NB4 (cell line): ENCODE measurements at regions not wholly inside any gene's neighbourhood (a gene's known extent, or its start where the extent isn't known, plus 50 kb on each side); places are given as distances from the start of the nearest gene placed in this dataset.

Source experiments
- CTCF ChIP-seq: IDR thresholded peaks from one replicate; pipeline ENCODE4 v1.5.1; 2012; ENCODE audit warnings: low read depth, low read length
- MYC ChIP-seq: IDR thresholded peaks from 2 replicates; pipeline ENCODE4 v1.6.1; 2011; ENCODE audit warnings: low read depth, low read length
- POLR2A ChIP-seq: IDR thresholded peaks from 2 replicates; pipeline ENCODE4 v1.6.1; 2011; ENCODE audit warnings: mild to moderate bottlenecking; ENCODE audit not compliant: insufficient read length; ENCODE audit errors: extremely low read depth
- TF ChIP-seq, protein P1 (sequence below): IDR thresholded peaks from 2 replicates; pipeline ENCODE4 v1.6.1; 2011; ENCODE audit warnings: low read depth, low read length

GRCh38 chr2:147424766-147425165, 420.1 kb upstream of the ACVR2A start:
- TF ChIP-seq, protein P1, sequence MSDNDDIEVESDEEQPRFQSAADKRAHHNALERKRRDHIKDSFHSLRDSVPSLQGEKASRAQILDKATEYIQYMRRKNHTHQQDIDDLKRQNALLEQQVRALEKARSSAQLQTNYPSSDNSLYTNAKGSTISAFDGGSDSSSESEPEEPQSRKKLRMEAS, result no peak
- TF ChIP-seq POLR2A (no peak), CTCF (no peak), MYC (no peak)
